H9 (cell line): ENCODE measurements at regions not wholly inside any gene's neighbourhood (a gene's known extent, or its start where the extent isn't known, plus 50 kb on each side); places are given as distances from the start of the nearest gene placed in this dataset.
A peak's percentile ranks its signal among the peaks of the same experiment; 100 is the strongest.

Experiments
- DNase-seq: peaks from one replicate; pipeline ENCODE4 v3.0.0-alpha.2; 2017
- H2AFZ ChIP-seq: one replicate; pipeline ENCODE4 v1.6.1; 2013; ENCODE audit warnings: mild to moderate bottlenecking, low read length, control low read depth, moderate library complexity
- H2AK5ac ChIP-seq: 2 replicates; pipeline ENCODE4 v1.6.1; 2013; ENCODE audit warnings: low read length, control low read depth, mixed read lengths; ENCODE audit not compliant: insufficient read length
- H2BK120ac ChIP-seq: one replicate; pipeline ENCODE4 v1.6.1; 2013; ENCODE audit warnings: low read depth, mild to moderate bottlenecking, low read length, control low read depth, inconsistent platforms; ENCODE audit not compliant: poor library complexity, severe bottlenecking
- H2BK12ac ChIP-seq: 2 replicates; pipeline ENCODE4 v1.6.1; 2013; ENCODE audit warnings: low read length, control low read depth, mixed read lengths, low read depth; ENCODE audit not compliant: insufficient read length
- H2BK15ac ChIP-seq: 2 replicates; pipeline ENCODE4 v1.6.1; 2013; ENCODE audit warnings: low read depth, low read length, control low read depth
- H2BK20ac ChIP-seq: one replicate; pipeline ENCODE4 v1.6.1; 2013; ENCODE audit warnings: low read depth, mild to moderate bottlenecking, low read length, control low read depth, inconsistent platforms; ENCODE audit not compliant: poor library complexity, severe bottlenecking
- H2BK5ac ChIP-seq: 2 replicates; pipeline ENCODE4 v1.6.1; 2013; ENCODE audit warnings: low read length, control low read depth, mixed read lengths; ENCODE audit not compliant: insufficient read length
- H3K14ac ChIP-seq: 2 replicates; pipeline ENCODE4 v1.6.1; 2013; ENCODE audit warnings: low read length, control low read depth; ENCODE audit not compliant: insufficient read depth
- H3K18ac ChIP-seq: 2 replicates; pipeline ENCODE4 v1.6.1; 2013; ENCODE audit warnings: low read depth, mild to moderate bottlenecking, mixed read lengths, low read length, control low read depth; ENCODE audit not compliant: insufficient read length
- H3K23ac ChIP-seq: 2 replicates; pipeline ENCODE4 v1.6.1; 2013; ENCODE audit warnings: low read length, control low read depth, mixed read lengths, low read depth; ENCODE audit not compliant: insufficient read length
- H3K23me2 ChIP-seq: 2 replicates; pipeline ENCODE4 v1.6.1; 2013; ENCODE audit warnings: low read depth, mild to moderate bottlenecking, mixed read lengths, low read length, control low read depth; ENCODE audit not compliant: insufficient read length, poor library complexity, severe bottlenecking
- H3K27ac ChIP-seq: 2 replicates; pipeline ENCODE4 v1.5.1; 2013; ENCODE audit warnings: low read length, control low read depth, mixed read lengths, low read depth; ENCODE audit not compliant: insufficient read length
- H3K27me3 ChIP-seq: 2 replicates; pipeline ENCODE4 v1.6.1; 2013; ENCODE audit warnings: low read length, control low read depth, inconsistent platforms; ENCODE audit not compliant: insufficient read depth
- H3K4ac ChIP-seq: 2 replicates; pipeline ENCODE4 v1.6.1; 2013; ENCODE audit warnings: low read depth, mild to moderate bottlenecking, control low read depth, inconsistent platforms, low read length, moderate library complexity
- H3K4me1 ChIP-seq: 2 replicates; pipeline ENCODE4 v1.6.1; 2013; ENCODE audit warnings: low read length, control low read depth, inconsistent platforms; ENCODE audit not compliant: insufficient read depth
- H3K4me2 ChIP-seq: 2 replicates; pipeline ENCODE4 v1.6.1; 2013; ENCODE audit warnings: low read length, control low read depth, mixed read lengths; ENCODE audit not compliant: insufficient read length, insufficient read depth
- H3K56ac ChIP-seq: 2 replicates; pipeline ENCODE4 v1.6.1; 2013; ENCODE audit warnings: low read depth, mild to moderate bottlenecking, mixed read lengths, low read length, control low read depth; ENCODE audit not compliant: insufficient read length
- H3K79me1 ChIP-seq: 2 replicates; pipeline ENCODE4 v1.6.1; 2013; ENCODE audit warnings: low read depth, mild to moderate bottlenecking, moderate library complexity, low read length, control low read depth, inconsistent platforms; ENCODE audit not compliant: insufficient read depth, poor library complexity, severe bottlenecking
- H3K79me2 ChIP-seq: 2 replicates; pipeline ENCODE4 v1.6.1; 2013; ENCODE audit warnings: low read length, control low read depth, inconsistent platforms; ENCODE audit not compliant: insufficient read depth
- H3K9ac ChIP-seq: 2 replicates; pipeline ENCODE4 v1.6.1; 2013; ENCODE audit warnings: low read length, control low read depth, mixed read lengths; ENCODE audit not compliant: insufficient read length; ENCODE audit errors: extremely low read depth
- H3K9me3 ChIP-seq: one replicate; pipeline ENCODE4 v1.6.1; 2013; ENCODE audit warnings: low read depth, low read length, inconsistent platforms; ENCODE audit not compliant: control insufficient read depth
- H3T11ph ChIP-seq: one replicate; pipeline ENCODE4 v1.6.1; 2013; ENCODE audit warnings: mild to moderate bottlenecking, low read length, control low read depth, inconsistent platforms
- H4K20me1 ChIP-seq: one replicate; pipeline ENCODE4 v1.6.1; 2013; ENCODE audit not compliant: control insufficient read depth, insufficient read length, insufficient read depth
- H4K5ac ChIP-seq: 2 replicates; pipeline ENCODE4 v1.6.1; 2013; ENCODE audit warnings: low read depth, mild to moderate bottlenecking, mixed read lengths, low read length, control low read depth; ENCODE audit not compliant: insufficient read length
- H4K8ac ChIP-seq: replicated peaks from 2 replicates; pipeline ENCODE4 v1.6.1; 2013; ENCODE audit warnings: low read length, control low read depth, mixed read lengths, low read depth; ENCODE audit not compliant: insufficient read length
- H4K91ac ChIP-seq: 2 replicates; pipeline ENCODE4 v1.6.1; 2013; ENCODE audit warnings: low read depth, mild to moderate bottlenecking, moderate library complexity, mixed read lengths, low read length, control low read depth; ENCODE audit not compliant: insufficient read length
- H3K27ac Mint-ChIP-seq, 3 experiments: 2 replicates in 2 of 3; 3 replicates in 1 of 3; pipeline ENCODE4 v1.8.0; 2020 to 2021; ENCODE audit warnings: mixed read lengths in 3 of 3, mild to moderate bottlenecking in 1 of 3, moderate library complexity in 1 of 3
- H3K27me3 Mint-ChIP-seq: 2 replicates; pipeline ENCODE4 v1.8.0; 2021; ENCODE audit warnings: low read depth, mild to moderate bottlenecking, moderate library complexity, mixed read lengths
- H3K36me3 Mint-ChIP-seq, 3 experiments: 2 replicates in 2 of 3; 3 replicates in 1 of 3; pipeline ENCODE4 v1.8.0; 2020 to 2021; ENCODE audit warnings: low read depth in 3 of 3, mixed read lengths in 3 of 3; ENCODE audit not compliant: insufficient read depth in 1 of 3
- H3K4me1 Mint-ChIP-seq, 2 experiments: 2 replicates each; pipeline ENCODE4 v1.8.0; 2020; ENCODE audit warnings: mixed read lengths in 2 of 2
- H3K4me3 Mint-ChIP-seq, 2 experiments: 2 replicates in 1 of 2; 3 replicates in 1 of 2; pipeline ENCODE4 v1.8.0; 2020 to 2021; ENCODE audit warnings: mild to moderate bottlenecking in 2 of 2, mixed read lengths in 2 of 2, moderate library complexity in 1 of 2
- H3K9me3 Mint-ChIP-seq, 2 experiments: 2 replicates in 1 of 2; 3 replicates in 1 of 2; pipeline ENCODE4 v1.8.0; 2020; ENCODE audit warnings: mild to moderate bottlenecking in 2 of 2, mixed read lengths in 2 of 2, moderate library complexity in 1 of 2
- WGBS: extraction: QIAGEN DNeasy Blood & Tissue Kit; methylation state at CpG from one replicate; pipeline ENCODE4 v1.1.7; 2013; ENCODE audit warnings: missing lambda C conversion rate, low lambda C conversion rate, mixed read lengths; ENCODE audit not compliant: insufficient read length; ENCODE audit errors: extremely low coverage; 5-methylcytosine and 5-hydroxymethylcytosine counted together
- TF ChIP-seq, protein P1 (sequence below): fragments of 200-600 bp; sonication (generic); conservative IDR thresholded peaks from 3 replicates; pipeline ENCODE4 v1.8.0; 2021; ENCODE audit warnings: antibody characterized with exemption, mild to moderate bottlenecking

- Histone ChIP-seq H2AK5ac (no peak overlapping the region), H2BK20ac (no peak overlapping the region), H4K20me1 (no peaks in the 10 kb centered on the region), H3K14ac (0 out of 2 replicates have a peak overlapping the region, but pooled peaks have one; percentile 4), H3K56ac (no peak overlapping the region), H2BK5ac (no peak overlapping the region), H4K8ac (no peak overlapping the region), H2BK12ac (no peak overlapping the region), H3K23me2 (no peaks in the 10 kb centered on the region), H3K4ac (no peak overlapping the region), H4K5ac (no peak overlapping the region), H3K4me2 (no peak overlapping the region), H4K91ac (no peak overlapping the region), H3K9ac (no peak overlapping the region), H3K9me3 (no peaks in the 10 kb centered on the region), H3K18ac (no peak overlapping the region), H3T11ph (no peak overlapping the region), H3K4me1 (peaks cover 5% of the 10 kb centered on the region; the same call in 1 of the 2 replicates), H3K23ac (no peak overlapping the region), H3K79me1 (no peaks in the 10 kb centered on the region), H3K79me2 (no peaks in the 10 kb centered on the region), H2AFZ (no peak overlapping the region), H2BK120ac (no peak overlapping the region), H3K27ac (no peak overlapping the region), H2BK15ac (no peak overlapping the region), H3K27me3 (no peaks in the 10 kb centered on the region)
- Mint-ChIP-seq H3K4me1 (peaks cover 31 to 37% of the 10 kb centered on the region in 2 experiments), H3K27ac (peak overlapping the region in 1 of 3 experiments; percentile 25; a peak in 1 of 7 replicates), H3K4me3 (no peak overlapping the region), H3K36me3 (no peaks in the 10 kb centered on the region), H3K9me3 (no peaks in the 10 kb centered on the region), H3K27me3 (peaks cover 5% of the 10 kb centered on the region)
- TF ChIP-seq, protein P1, sequence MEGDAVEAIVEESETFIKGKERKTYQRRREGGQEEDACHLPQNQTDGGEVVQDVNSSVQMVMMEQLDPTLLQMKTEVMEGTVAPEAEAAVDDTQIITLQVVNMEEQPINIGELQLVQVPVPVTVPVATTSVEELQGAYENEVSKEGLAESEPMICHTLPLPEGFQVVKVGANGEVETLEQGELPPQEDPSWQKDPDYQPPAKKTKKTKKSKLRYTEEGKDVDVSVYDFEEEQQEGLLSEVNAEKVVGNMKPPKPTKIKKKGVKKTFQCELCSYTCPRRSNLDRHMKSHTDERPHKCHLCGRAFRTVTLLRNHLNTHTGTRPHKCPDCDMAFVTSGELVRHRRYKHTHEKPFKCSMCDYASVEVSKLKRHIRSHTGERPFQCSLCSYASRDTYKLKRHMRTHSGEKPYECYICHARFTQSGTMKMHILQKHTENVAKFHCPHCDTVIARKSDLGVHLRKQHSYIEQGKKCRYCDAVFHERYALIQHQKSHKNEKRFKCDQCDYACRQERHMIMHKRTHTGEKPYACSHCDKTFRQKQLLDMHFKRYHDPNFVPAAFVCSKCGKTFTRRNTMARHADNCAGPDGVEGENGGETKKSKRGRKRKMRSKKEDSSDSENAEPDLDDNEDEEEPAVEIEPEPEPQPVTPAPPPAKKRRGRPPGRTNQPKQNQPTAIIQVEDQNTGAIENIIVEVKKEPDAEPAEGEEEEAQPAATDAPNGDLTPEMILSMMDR, result no peak
- WGBS, result no CpG with 5 or more reads among the region's 10 CpGs
- no peak for DNase-seq
Observed at GRCh38 chr2:122031544-122032263, 276.3 kb downstream of the TSN start.
